ENCODE measurements at regions not wholly inside any gene's neighbourhood (a gene's known extent, or its start where the extent isn't known, plus 50 kb on each side); places are given as distances from the start of the nearest gene placed in this dataset.
"Not testable (repeated sequence)": the region's sequence is repeated elsewhere in the genome, so short reads cannot be mapped to it uniquely, and the experiment has no call there.

DNA sequence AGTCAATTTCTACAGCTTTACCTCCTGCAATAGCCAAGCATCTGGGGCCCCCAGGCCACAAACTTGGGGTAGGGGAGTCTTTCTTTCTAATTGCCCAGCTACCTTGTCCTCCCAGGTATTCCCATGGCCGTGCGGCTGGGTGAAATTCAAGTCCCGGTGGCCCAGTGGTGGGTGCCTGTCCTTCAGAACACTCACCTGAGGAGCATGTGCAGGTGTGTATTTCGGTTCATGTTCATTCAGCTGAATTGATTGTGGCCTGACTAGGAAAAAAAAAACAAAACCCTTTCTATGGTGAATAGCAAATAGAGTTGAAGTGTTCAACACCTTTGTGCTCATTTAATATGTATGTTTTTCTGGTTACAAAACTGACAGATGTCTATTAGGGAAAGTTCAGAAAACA lies 319.5 kb upstream of the CHRNA7 start:
- TF ChIP-seq, protein P1, sequence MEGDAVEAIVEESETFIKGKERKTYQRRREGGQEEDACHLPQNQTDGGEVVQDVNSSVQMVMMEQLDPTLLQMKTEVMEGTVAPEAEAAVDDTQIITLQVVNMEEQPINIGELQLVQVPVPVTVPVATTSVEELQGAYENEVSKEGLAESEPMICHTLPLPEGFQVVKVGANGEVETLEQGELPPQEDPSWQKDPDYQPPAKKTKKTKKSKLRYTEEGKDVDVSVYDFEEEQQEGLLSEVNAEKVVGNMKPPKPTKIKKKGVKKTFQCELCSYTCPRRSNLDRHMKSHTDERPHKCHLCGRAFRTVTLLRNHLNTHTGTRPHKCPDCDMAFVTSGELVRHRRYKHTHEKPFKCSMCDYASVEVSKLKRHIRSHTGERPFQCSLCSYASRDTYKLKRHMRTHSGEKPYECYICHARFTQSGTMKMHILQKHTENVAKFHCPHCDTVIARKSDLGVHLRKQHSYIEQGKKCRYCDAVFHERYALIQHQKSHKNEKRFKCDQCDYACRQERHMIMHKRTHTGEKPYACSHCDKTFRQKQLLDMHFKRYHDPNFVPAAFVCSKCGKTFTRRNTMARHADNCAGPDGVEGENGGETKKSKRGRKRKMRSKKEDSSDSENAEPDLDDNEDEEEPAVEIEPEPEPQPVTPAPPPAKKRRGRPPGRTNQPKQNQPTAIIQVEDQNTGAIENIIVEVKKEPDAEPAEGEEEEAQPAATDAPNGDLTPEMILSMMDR (IDR thresholded peaks at IDR 0.05): not testable (repeated sequence)
- not testable (repeated sequence) for TF ChIP-seq POLR2A (IDR thresholded peaks at IDR 0.05)
